Suprapubic skin (tissue), 3 donors: ENCODE measurements at regions not wholly inside any gene's neighbourhood (a gene's known extent, or its start where the extent isn't known, plus 50 kb on each side); places are given as distances from the start of the nearest gene placed in this dataset.

ENCODE experiments used
- CTCF ChIP-seq, 2 donors: fragments of 200-600 bp in 1 of 2; fragments of 450-650 bp in 1 of 2; sonication (generic) in 1 of 2; IDR thresholded peaks; one replicate each; pipeline ENCODE4 v1.5.1; 2016 to 2019; ENCODE audit warnings: antibody characterized with exemption in 2 of 2, mild to moderate bottlenecking in 1 of 2, moderate library complexity in 1 of 2
- POLR2A ChIP-seq, 2 donors: fragments of 450-650 bp; IDR thresholded peaks; one replicate each; pipeline ENCODE4 v1.6.1; 2017; ENCODE audit warnings: antibody characterized with exemption in 2 of 2, mild to moderate bottlenecking in 2 of 2, moderate library complexity in 2 of 2

- no peak for TF ChIP-seq CTCF (IDR thresholded peaks at IDR 0.05)
- TF ChIP-seq POLR2A (IDR thresholded peaks at IDR 0.05): no peak
Measured at GRCh38 chr14:49159081-49159480, 427.1 kb downstream of the RPS29 start.
